HG02970 (cell line): ENCODE measurements at regions not wholly inside any gene's neighbourhood (a gene's known extent, or its start where the extent isn't known, plus 50 kb on each side); places are given as distances from the start of the nearest gene placed in this dataset.
"Not testable (repeated sequence)": the region's sequence is repeated elsewhere in the genome, so short reads cannot be mapped to it uniquely, and the experiment has no call there.

Experiments used
- ATAC-seq: cut with Tn5 transposase; IDR thresholded peaks from one replicate; pipeline ENCODE4 v1.9.1; 2021; ENCODE audit warnings: mild to moderate bottlenecking, moderate library complexity, moderate number of reproducible peaks; ENCODE audit not compliant: unreplicated experiment, low FRiP score

GRCh38 chr1:195722146-195722545, 886.1 kb downstream of the KCNT2 start:
- not testable (repeated sequence) for ATAC-seq

- no peak for ATAC-seq
These were observed 886.8 kb downstream of the KCNT2 start for GRCh38 chr1:195721210-195721971.

DNA sequence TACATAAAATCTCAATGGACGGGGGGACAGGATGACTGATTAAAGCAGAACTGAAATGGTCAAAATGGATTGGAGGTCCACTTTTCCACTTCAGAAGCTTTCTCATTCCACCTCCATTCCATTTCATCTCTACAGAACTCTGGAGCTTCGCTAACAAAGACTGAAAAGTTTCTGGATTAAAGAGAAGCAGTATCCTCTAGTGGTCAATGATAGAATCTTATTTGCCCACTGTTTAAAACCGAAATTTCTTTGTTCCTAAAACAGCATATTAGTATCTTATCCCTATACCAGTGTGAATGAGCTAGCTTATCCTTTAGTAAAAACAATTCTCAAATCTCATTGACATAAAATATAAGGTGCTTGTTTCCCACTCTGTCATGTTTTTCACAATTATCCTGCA, 890.6 kb downstream of the KCNT2 start:
- ATAC-seq, result no peak

- ATAC-seq, result no peak
These were observed 892.6 kb downstream of the KCNT2 start for GRCh38 chr1:195715652-195716051.

DNA sequence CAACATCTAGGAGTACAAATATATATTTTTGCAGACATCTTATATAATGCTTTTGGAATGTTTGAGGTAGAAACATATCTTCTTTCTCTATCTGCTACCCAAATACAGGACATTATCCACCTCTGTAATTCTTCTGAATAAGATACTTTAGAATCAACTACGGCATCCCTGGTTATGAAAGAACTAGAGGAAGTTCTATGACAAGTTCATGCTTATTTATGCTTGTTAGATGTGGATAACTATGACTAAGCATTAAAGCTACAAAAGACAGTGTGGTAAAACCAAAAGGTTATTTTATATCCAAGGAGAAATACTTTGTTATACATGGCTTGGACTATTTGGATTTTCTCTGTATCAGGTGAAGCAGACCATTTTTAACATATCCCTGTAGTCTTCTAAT, 894.0 kb downstream of the KCNT2 start:
- no peak for ATAC-seq

DNA sequence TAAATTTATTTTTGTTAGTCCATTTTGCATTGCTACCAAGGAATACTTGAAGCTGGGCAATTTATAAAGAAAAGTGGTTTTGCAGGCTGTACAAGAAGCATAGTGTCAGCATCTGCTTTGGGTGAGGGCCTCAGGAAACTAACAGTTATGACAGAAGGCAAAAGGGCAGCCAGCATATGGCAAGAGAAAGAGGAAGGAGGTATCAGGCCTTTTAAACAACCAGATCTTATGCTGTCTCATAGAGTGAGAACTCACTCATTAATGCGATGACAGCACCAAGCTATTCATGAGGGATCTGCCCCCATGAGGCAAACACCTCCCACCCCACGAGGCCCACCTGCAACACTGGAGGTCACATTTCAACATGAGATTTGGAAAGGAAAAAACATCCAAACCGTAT, 898.4 kb downstream of the KCNT2 start:
- ATAC-seq, result no peak

DNA sequence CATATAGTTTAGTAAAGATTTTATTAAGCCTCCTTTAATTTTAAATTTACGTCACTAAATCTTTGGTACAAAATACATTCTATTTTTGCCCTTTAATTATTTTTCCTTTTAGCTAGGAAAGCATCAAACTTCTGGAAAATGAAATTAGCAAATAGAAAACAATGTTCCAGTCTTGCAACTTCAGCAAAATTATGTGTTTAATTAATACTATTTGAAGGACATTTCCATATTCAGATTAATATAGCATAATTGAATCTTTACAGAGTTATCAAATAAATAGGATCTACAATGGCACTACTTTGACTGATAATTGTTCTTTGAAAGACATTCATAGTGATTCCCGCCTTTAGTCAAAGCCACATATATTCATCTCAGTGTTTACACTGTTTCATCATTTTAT, 904.2 kb downstream of the KCNT2 start:
- no peak for ATAC-seq

GRCh38 chr1:195701149-195701548, 907.1 kb downstream of the KCNT2 start:
- ATAC-seq, result no peak

- peak; percentile 89 for ATAC-seq
These were observed 911.1 kb downstream of the KCNT2 start for GRCh38 chr1:195697130-195697529.

- ATAC-seq, result no peak
These were observed 921.5 kb downstream of the KCNT2 start for GRCh38 chr1:195686764-195687163.

- no peak for ATAC-seq
These were observed 943.6 kb downstream of the KCNT2 start for GRCh38 chr1:195664628-195665027.

DNA sequence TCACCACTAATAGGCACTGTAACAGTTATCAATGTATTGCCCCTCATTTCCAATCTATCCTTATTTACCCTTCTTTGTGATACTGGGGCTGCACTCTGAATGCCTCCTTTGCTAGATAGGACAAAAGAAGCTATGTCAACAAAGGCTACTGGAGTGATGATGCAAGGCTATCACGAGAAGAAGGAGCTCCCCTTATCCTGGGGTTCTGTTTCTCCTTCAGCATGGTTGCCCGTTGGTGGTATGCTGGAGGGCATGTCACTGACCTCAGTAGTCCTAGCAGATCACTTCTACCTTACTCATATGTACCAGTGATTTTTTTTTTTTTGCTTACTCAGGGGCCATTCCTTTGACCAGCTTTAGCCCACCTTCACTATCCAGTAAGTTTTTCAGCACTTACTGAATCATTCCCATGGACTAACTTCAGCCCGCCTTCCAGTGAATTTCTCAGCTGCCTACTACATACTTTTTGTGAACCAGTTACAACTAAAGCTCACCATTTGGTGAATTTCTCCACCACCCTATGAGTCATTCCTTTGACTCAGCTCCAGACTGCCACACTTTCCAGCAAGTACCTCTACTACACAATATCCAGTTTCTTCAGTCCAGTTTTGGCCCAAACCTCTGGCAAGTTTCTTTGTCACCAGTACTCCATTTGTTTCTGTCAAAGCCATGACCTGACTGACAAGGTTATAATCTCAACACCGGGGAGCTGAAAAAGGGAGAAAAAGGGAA, 944.5 kb downstream of the KCNT2 start:
- no peak for ATAC-seq

DNA sequence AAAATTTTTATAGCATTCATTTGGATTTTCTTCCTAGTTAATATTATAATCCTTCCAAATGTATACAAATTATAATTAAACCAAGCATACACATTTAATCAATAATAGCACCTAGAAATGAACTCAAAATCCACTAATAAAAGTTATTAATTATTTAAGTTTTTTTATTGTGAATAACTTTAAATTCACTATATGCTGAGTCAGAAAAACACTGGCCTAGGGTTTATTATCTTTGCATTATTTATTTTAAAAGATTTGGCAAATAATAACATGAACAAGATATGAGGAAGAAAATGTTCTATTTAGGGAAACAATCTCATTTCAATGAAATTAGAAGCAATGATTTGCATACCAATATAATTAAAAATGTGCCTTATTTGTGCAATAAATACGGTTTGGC, 951.5 kb downstream of the KCNT2 start:
- ATAC-seq, result no peak

GRCh38 chr1:195648875-195649274, 959.4 kb downstream of the KCNT2 start:
- ATAC-seq, result not testable (repeated sequence)

- no peak for ATAC-seq
These were observed 970.7 kb downstream of the KCNT2 start for GRCh38 chr1:195637539-195637938.

- ATAC-seq, result no peak
These were observed 990.0 kb downstream of the KCNT2 start for GRCh38 chr1:195618287-195618686.

DNA sequence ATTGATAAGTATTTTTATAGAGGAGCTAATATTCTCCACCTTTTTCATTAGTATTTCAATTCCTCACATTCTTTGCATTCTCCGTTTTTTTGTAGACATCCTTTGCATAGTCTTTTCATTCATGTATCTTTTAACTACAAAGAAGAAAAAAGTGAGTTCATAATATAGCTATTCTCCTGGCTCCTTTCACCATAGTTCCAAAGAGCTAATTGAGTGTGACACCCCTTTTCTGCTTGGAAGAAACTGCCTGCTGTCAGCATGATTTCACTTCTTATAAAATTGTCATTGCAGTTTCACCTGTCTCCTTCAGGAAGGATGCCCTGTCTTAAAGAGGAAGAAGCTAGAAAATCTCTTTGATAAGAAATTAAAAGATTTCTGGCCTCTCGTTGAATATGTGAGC, 991.1 kb downstream of the KCNT2 start:
- ATAC-seq, result no peak

DNA sequence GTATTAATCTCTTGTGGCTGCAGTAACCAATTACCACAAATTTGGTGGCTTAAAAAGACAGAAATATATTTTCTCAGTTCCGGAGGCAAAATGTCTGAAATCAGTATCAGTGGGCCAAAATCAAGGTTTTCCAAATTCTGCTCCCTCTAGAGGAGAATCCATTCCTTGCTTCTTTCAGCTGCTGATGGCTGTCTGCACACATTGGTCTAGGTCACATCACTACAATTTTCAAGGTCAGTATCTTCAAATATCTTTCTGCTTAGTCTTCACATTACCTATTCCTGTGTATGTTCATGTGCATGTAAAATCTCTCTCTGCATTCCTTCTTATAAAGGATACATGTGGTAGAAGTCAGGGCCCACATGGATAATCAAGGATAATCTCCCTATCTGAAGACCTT, 999.4 kb downstream of the KCNT2 start:
- ATAC-seq, result no peak

- ATAC-seq, result no peak
These were observed 1001.8 kb downstream of the KCNT2 start for GRCh38 chr1:195606483-195606882.

- ATAC-seq, result no peak
These were observed 1004.0 kb downstream of the KCNT2 start for GRCh38 chr1:195604287-195604686.

DNA sequence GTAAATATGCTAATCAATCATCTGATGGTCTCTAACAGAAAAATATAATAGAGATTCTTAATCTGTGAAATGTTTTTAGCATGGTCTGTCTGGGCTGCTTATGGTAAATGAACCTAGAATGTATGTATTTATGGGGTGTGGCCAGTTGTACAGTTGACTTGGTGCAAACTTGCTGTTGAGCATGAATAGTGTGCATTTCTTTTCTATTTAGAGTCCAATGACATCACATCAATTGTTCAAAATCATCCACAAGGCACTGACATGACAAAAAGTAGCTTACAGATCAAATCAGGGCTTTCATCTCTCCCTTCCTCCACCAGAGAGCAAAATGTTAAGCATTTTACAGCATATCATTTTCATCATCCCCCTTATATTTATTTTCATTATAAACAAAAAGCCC, 1010.3 kb downstream of the KCNT2 start:
- no peak for ATAC-seq

DNA sequence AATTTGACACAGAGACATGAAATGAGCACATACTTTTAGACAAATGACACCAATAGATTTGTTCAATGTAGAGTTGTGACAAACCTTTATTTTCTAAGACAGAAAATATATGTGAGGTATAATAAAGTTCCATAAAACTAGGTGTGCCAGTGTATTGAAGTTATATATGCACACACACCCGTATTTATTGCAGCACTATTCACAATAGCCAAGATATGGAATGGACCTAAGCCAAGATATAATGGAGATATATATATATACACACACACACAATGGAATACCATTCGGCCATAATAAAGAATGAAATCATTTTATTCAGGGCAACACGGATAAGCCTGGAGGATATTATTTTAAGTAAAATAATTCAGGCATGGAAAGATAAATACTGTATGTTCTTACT, 1013.5 kb downstream of the KCNT2 start:
- ATAC-seq, result no peak
